ENCODE measurements at regions not wholly inside any gene's neighbourhood (a gene's known extent, or its start where the extent isn't known, plus 50 kb on each side); places are given as distances from the start of the nearest gene placed in this dataset.
"Not testable (repeated sequence)": the region's sequence is repeated elsewhere in the genome, so short reads cannot be mapped to it uniquely, and the experiment has no call there.

GRCh38 chr11:67804435-67805252 is 130.2 kb upstream of the ALDH3B2 start:
- not testable (repeated sequence) for DNase-seq (ENCODE audit: low spot score)

GRCh38 chr11:67803519-67803918 is 129.1 kb upstream of the ALDH3B2 start:
- DNase-seq (ENCODE audit: low spot score), result not testable (repeated sequence)

GRCh38 chr11:67803055-67803454 is 128.6 kb upstream of the ALDH3B2 start:
- not testable (repeated sequence) for DNase-seq (ENCODE audit: low spot score)

- not testable (repeated sequence) for DNase-seq (ENCODE audit: low spot score)
Measured at GRCh38 chr11:67802623-67803022, 128.2 kb upstream of the ALDH3B2 start.

- DNase-seq (ENCODE audit: low spot score), result not testable (repeated sequence)
Measured at GRCh38 chr11:67801397-67801796, 127.0 kb upstream of the ALDH3B2 start.

- DNase-seq (ENCODE audit: low spot score), result not testable (repeated sequence)
Measured at GRCh38 chr11:67800591-67800990, 126.2 kb upstream of the ALDH3B2 start.

- peak; percentile 12 for DNase-seq (ENCODE audit: low spot score)
Measured at GRCh38 chr11:67799808-67800207, 125.4 kb upstream of the ALDH3B2 start.

GRCh38 chr11:67797726-67798521 is 123.5 kb upstream of the ALDH3B2 start:
- not testable (repeated sequence) for DNase-seq (ENCODE audit: low spot score)

- DNase-seq (ENCODE audit: low spot score), result no peak
Measured at GRCh38 chr11:67795746-67796145, 121.3 kb upstream of the ALDH3B2 start.

GRCh38 chr11:67793750-67794149 is 119.3 kb upstream of the ALDH3B2 start:
- not testable (repeated sequence) for DNase-seq (ENCODE audit: low spot score)

- DNase-seq (ENCODE audit: low spot score), result peak; percentile 56
Measured at GRCh38 chr11:67792273-67792990, 118.0 kb upstream of the ALDH3B2 start.

- not testable (repeated sequence) for DNase-seq (ENCODE audit: low spot score)
Measured at GRCh38 chr11:67791598-67792170, 117.3 kb upstream of the ALDH3B2 start.

- not testable (repeated sequence) for DNase-seq (ENCODE audit: low spot score)
Measured at GRCh38 chr11:67788341-67788695, 113.9 kb upstream of the ALDH3B2 start.

GRCh38 chr11:67787681-67788340 is 113.4 kb upstream of the ALDH3B2 start:
- not testable (repeated sequence) for DNase-seq (ENCODE audit: low spot score)

GRCh38 chr11:67781967-67782366 is 107.5 kb upstream of the ALDH3B2 start:
- DNase-seq (ENCODE audit: low spot score), result not testable (repeated sequence)

GRCh38 chr11:67781506-67781905 is 107.1 kb upstream of the ALDH3B2 start:
- not testable (repeated sequence) for DNase-seq (ENCODE audit: low spot score)

GRCh38 chr11:67780056-67780455 is 105.6 kb upstream of the ALDH3B2 start:
- DNase-seq (ENCODE audit: low spot score), result no peak

- DNase-seq (ENCODE audit: low spot score), result not testable (repeated sequence)
Measured at GRCh38 chr11:67779189-67779875, 104.9 kb upstream of the ALDH3B2 start.

GRCh38 chr11:67776852-67777520 is 102.6 kb upstream of the ALDH3B2 start:
- no peak for DNase-seq (ENCODE audit: low spot score)

GRCh38 chr11:67774175-67774574 is 99.8 kb upstream of the ALDH3B2 start:
- not testable (repeated sequence) for DNase-seq (ENCODE audit: low spot score)

Data from CD4-positive, alpha-beta T cell treated with Interleukin-2 at 100 ng/mL for 4 hours (primary cell).